ENCODE measurements at regions not wholly inside any gene's neighbourhood (a gene's known extent, or its start where the extent isn't known, plus 50 kb on each side); places are given as distances from the start of the nearest gene placed in this dataset.

DNA sequence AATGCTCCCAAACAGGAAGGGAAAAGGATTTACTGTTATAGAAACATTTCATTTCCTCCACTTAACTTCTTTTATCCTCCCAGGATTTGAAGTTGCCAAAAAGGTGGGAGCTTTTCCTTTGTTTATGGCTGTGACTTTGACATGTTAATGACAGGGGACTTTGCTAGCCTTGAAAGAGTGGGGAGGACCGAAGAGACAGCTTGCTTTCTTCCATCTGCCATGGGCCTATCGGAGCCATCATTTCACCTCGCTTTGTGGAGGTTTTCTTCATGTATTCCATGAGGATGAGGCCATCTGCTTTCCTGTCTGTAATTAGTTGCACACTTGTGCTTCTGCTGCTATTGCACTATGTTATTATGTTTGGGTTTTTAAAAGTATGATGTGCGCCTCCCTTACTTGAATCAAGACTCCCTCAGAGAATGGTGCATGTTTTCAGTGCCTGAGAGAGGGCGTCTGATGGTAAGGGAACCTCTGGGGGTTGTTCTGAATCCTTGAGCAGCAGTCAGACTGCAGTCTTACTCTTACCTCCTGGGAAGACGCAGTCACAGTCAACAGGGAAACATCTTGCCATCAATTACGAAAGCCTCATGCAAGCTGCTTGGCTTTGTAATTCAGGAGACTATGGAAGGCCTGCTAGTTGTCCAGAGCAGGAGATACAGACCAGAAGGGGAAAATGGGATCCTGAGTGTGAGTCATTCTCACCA is 173.3 kb upstream of the MGAT5 start:
- no CpG with 5 or more reads among the region's 7 CpGs for WGBS, 2 experiments (ENCODE audit: extremely low coverage in 2 of 2, insufficient read length in 1 of 2)
- H3K14ac ChIP-seq (replicated peaks; ENCODE audit: low read depth, low read length), result no peak overlapping the region

More for the DNA sequence above, 173.3 kb upstream of the MGAT5 start:
- dilution Hi-C loops (cut with HindIII; ENCODE audit: low sequenced_read_pairs, unreplicated experiment) (no loop called here), in situ Hi-C loops (cut with MboI; ENCODE audit: low sequenced_read_pairs) (loop anchor here (10.0 kb wide), 1 partner anchor 176 kb away; no protein-coding TSS in a partner anchor), intact Hi-C loops (cut with micrococcal nuclease) (no loop called here)
- peaks cover 7% of the 10 kb centered on the region for H3K27me3 ChIP-seq (ENCODE audit: control insufficient read depth, insufficient read depth, low read length)
- H4K8ac ChIP-seq (ENCODE audit: low read depth in 2 of 2, low read length in 2 of 2), result no peak overlapping the region
- no peak overlapping the region for H4K5ac ChIP-seq (ENCODE audit: low read depth, low read length)
- H2BK120ac ChIP-seq (ENCODE audit: low read depth, low read length), result no peak overlapping the region
- TF ChIP-seq POLR2A (IDR thresholded peaks at IDR 0.05; ENCODE audit: low read depth, low read length), result no peak
- no peak for TF ChIP-seq CEBPB (IDR thresholded peaks at IDR 0.05; ENCODE audit: low read depth, low read length)
- TF ChIP-seq, protein P1, sequence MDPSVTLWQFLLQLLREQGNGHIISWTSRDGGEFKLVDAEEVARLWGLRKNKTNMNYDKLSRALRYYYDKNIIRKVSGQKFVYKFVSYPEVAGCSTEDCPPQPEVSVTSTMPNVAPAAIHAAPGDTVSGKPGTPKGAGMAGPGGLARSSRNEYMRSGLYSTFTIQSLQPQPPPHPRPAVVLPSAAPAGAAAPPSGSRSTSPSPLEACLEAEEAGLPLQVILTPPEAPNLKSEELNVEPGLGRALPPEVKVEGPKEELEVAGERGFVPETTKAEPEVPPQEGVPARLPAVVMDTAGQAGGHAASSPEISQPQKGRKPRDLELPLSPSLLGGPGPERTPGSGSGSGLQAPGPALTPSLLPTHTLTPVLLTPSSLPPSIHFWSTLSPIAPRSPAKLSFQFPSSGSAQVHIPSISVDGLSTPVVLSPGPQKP (IDR thresholded peaks at IDR 0.05; ENCODE audit: borderline replicate concordance, low read depth, low read length), result no peak
- TF ChIP-seq BHLHE40 (IDR thresholded peaks at IDR 0.05; ENCODE audit: low read depth, low read length), result no peak
- no peak for TF ChIP-seq RFX5 (IDR thresholded peaks at IDR 0.05; ENCODE audit: low read depth, low read length)
- no peak overlapping the region for H2BK5ac ChIP-seq (ENCODE audit: low read depth, low read length, poor library complexity, severe bottlenecking)
- H3K36me3 ChIP-seq (ENCODE audit: control insufficient read depth, insufficient read depth, low read length), result no peaks in the 10 kb centered on the region
- H4K20me1 ChIP-seq (ENCODE audit: insufficient read depth, low read length), result no peaks in the 10 kb centered on the region
- H2BK15ac ChIP-seq (ENCODE audit: low read depth, low read length), result no peak overlapping the region
- BruUV-seq (replicated peaks), result no TSS peak
- H3K56ac ChIP-seq (ENCODE audit: extremely low read depth, insufficient read depth, low read length), result no peak overlapping the region
- CTCF ChIA-PET, result no interaction called here
- ATAC-seq (ENCODE audit: low read depth) (peak; percentile 21), DNase-seq (no peak)
- no peaks in the 10 kb centered on the region for H3K9me1 ChIP-seq (ENCODE audit: insufficient read depth, low read length)
- H3K4me1 ChIP-seq (ENCODE audit: control insufficient read depth, insufficient read depth, low read length), result peaks cover 12% of the 10 kb centered on the region
- no peak overlapping the region for H3K27ac ChIP-seq (ENCODE audit: insufficient read depth, low read length)
- H4K91ac ChIP-seq (ENCODE audit: insufficient read depth, low read depth, low read length), result no peak overlapping the region
- no peaks in the 10 kb centered on the region for H3K79me1 ChIP-seq (ENCODE audit: low read depth in 1 of 2, low read length in 2 of 2)
- no peak overlapping the region for H3K4me2 ChIP-seq (ENCODE audit: low read depth, low read length)
- H2AFZ ChIP-seq (replicated peaks; ENCODE audit: low read length, poor library complexity), result no peak overlapping the region
- POLR2A ChIA-PET (ENCODE audit: unreplicated experiment), result no interaction called here
- H2AK5ac ChIP-seq (ENCODE audit: low read depth, low read length), result no peak overlapping the region
- H2BK20ac ChIP-seq (ENCODE audit: low read depth, low read length), result no peak overlapping the region
- no peak overlapping the region for H2AK9ac ChIP-seq (replicated peaks; ENCODE audit: low read depth, low read length, poor library complexity)
- H3K18ac ChIP-seq (ENCODE audit: low read depth, low read length), result peak overlapping the region; percentile 60; the same call in 1 of the 2 replicates
- H3K9ac ChIP-seq (ENCODE audit: low read depth, low read length), result no peak overlapping the region
- H3K23ac ChIP-seq (ENCODE audit: low read depth, low read length), result no peak overlapping the region
- H3K9me3 ChIP-seq (ENCODE audit: control insufficient read depth, insufficient read depth, low read length), result peaks cover 5% of the 10 kb centered on the region
- H3K4me3 ChIP-seq (ENCODE audit: insufficient read depth, low read depth, low read length), result no peak overlapping the region
- H3K4ac ChIP-seq (ENCODE audit: low read depth, low read length), result no peak overlapping the region
